ENCODE measurements at regions not wholly inside any gene's neighbourhood (a gene's known extent, or its start where the extent isn't known, plus 50 kb on each side); places are given as distances from the start of the nearest gene placed in this dataset.
"Not testable (repeated sequence)": the region's sequence is repeated elsewhere in the genome, so short reads cannot be mapped to it uniquely, and the experiment has no call there.

GRCh38 chr14:105971593-105972500 is 445.5 kb downstream of the TMEM121 start:
- no peaks in the 10 kb centered on the region for H3K27me3 ChIP-seq
- no peaks in the 10 kb centered on the region for H3K4me1 ChIP-seq
- TF ChIP-seq CTCF (IDR thresholded peaks at IDR 0.05), result no peak
- no peak for TF ChIP-seq POLR2A (IDR thresholded peaks at IDR 0.05)
- H3K36me3 ChIP-seq, result no peaks in the 10 kb centered on the region
- H3K9me3 ChIP-seq, result no peaks in the 10 kb centered on the region
- WGBS, 2 donors, result 84 to 86% methylated on average over 29 to 35 of the region's 35 CpGs
- H3K27ac ChIP-seq, result no peak overlapping the region
- intact Hi-C loops (cut with DNase I), result no loop called here
- no peak for DNase-seq
- H3K4me3 ChIP-seq (replicated peaks in 1 of 3), result no peak overlapping the region

- H3K4me3 ChIP-seq (replicated peaks in 1 of 3), result no peak overlapping the region
- DNase-seq, result no peak
- no peaks in the 10 kb centered on the region for H3K36me3 ChIP-seq
- intact Hi-C loops (cut with DNase I), result no loop called here
- H3K4me1 ChIP-seq, result no peaks in the 10 kb centered on the region
- H3K27me3 ChIP-seq, result no peaks in the 10 kb centered on the region
- no peak overlapping the region for H3K27ac ChIP-seq
- 32 to 42% methylated on average over 2 to 6 of the region's 6 CpGs for WGBS, 2 donors
- TF ChIP-seq POLR2A (IDR thresholded peaks at IDR 0.05) (no peak), CTCF (IDR thresholded peaks at IDR 0.05) (peak in 1 of 6 experiments; percentile 7)
- H3K9me3 ChIP-seq, result no peaks in the 10 kb centered on the region
These were observed 448.5 kb downstream of the TMEM121 start for GRCh38 chr14:105974902-105975301.

- Histone ChIP-seq H3K27me3 (no peaks in the 10 kb centered on the region), H3K4me1 (no peaks in the 10 kb centered on the region), H3K4me3 (replicated peaks in 1 of 3) (no peak overlapping the region), H3K36me3 (no peaks in the 10 kb centered on the region), H3K9me3 (no peaks in the 10 kb centered on the region), H3K27ac (no peak overlapping the region)
- WGBS, 2 donors, result 87 to 88% methylated on average over 26 of the region's 26 CpGs
- intact Hi-C loops (cut with DNase I), result no loop called here
- TF ChIP-seq POLR2A (IDR thresholded peaks at IDR 0.05) (no peak), CTCF (IDR thresholded peaks at IDR 0.05) (no peak)
- no peak for DNase-seq
These were observed 452.4 kb downstream of the TMEM121 start for GRCh38 chr14:105978618-105979295.

GRCh38 chr14:105979446-105979845 is 453.1 kb downstream of the TMEM121 start:
- TF ChIP-seq POLR2A (IDR thresholded peaks at IDR 0.05) (no peak), CTCF (IDR thresholded peaks at IDR 0.05) (no peak)
- Histone ChIP-seq H3K27me3 (no peaks in the 10 kb centered on the region), H3K4me3 (replicated peaks in 1 of 3) (no peak overlapping the region), H3K9me3 (no peaks in the 10 kb centered on the region), H3K27ac (no peak overlapping the region), H3K36me3 (no peaks in the 10 kb centered on the region), H3K4me1 (no peaks in the 10 kb centered on the region)
- 75 to 81% methylated on average over 9 of the region's 9 CpGs for WGBS, 2 donors
- DNase-seq, result no peak
- intact Hi-C loops (cut with DNase I), result no loop called here

GRCh38 chr14:105980224-105980623 is 453.8 kb downstream of the TMEM121 start:
- DNase-seq, result no peak
- H3K36me3 ChIP-seq, result no peaks in the 10 kb centered on the region
- WGBS, 2 donors, result 61 to 73% methylated on average over 10 of the region's 10 CpGs

GRCh38 chr14:105981517-105982302 is 455.3 kb downstream of the TMEM121 start:
- H3K4me3 ChIP-seq (replicated peaks in 1 of 3); H3K36me3 ChIP-seq; H3K27ac ChIP-seq; intact Hi-C loops (cut with DNase I); H3K9me3 ChIP-seq; H3K4me1 ChIP-seq; H3K27me3 ChIP-seq: not testable (repeated sequence)
- WGBS, 2 donors, result 71 to 76% methylated on average over 8 of the region's 8 CpGs
- peak in 1 of 2 donors; percentile 10 for DNase-seq

More at GRCh38 chr14:105980224-105980623, 453.8 kb downstream of the TMEM121 start:
- Histone ChIP-seq H3K4me3 (replicated peaks in 1 of 3) (no peak overlapping the region), H3K27me3 (no peaks in the 10 kb centered on the region), H3K9me3 (no peaks in the 10 kb centered on the region), H3K27ac (no peak overlapping the region), H3K4me1 (no peaks in the 10 kb centered on the region)
- TF ChIP-seq CTCF (IDR thresholded peaks at IDR 0.05) (no peak), POLR2A (IDR thresholded peaks at IDR 0.05) (no peak)
- intact Hi-C loops (cut with DNase I), result no loop called here
